Nephron (organoid): ENCODE measurements at regions not wholly inside any gene's neighbourhood (a gene's known extent, or its start where the extent isn't known, plus 50 kb on each side); places are given as distances from the start of the nearest gene placed in this dataset.

ENCODE experiments used
- H3K27ac Mint-ChIP-seq, 3 experiments: 2 replicates each; pipeline ENCODE4 v1.8.0; 2020; ENCODE audit warnings: mixed read lengths in 3 of 3, mild to moderate bottlenecking in 2 of 3, moderate library complexity in 1 of 3
- H3K27me3 Mint-ChIP-seq: 2 replicates; pipeline ENCODE4 v1.8.0; 2021; ENCODE audit warnings: low read depth, mild to moderate bottlenecking, moderate library complexity, mixed read lengths
- H3K36me3 Mint-ChIP-seq: 2 replicates; pipeline ENCODE4 v1.8.0; 2020; ENCODE audit warnings: low read depth, mixed read lengths
- H3K4me1 Mint-ChIP-seq: 2 replicates; pipeline ENCODE4 v1.8.0; 2020; ENCODE audit warnings: mixed read lengths
- H3K4me3 Mint-ChIP-seq, 3 experiments: 2 replicates each; pipeline ENCODE4 v1.8.0; 2020; ENCODE audit warnings: mild to moderate bottlenecking in 3 of 3, mixed read lengths in 3 of 3, moderate library complexity in 2 of 3
- H3K9me3 Mint-ChIP-seq: 2 replicates; pipeline ENCODE4 v1.8.0; 2020; ENCODE audit warnings: mixed read lengths
- TF ChIP-seq, protein P1 (sequence below), 3 experiments: fragments of 200-600 bp; sonication (generic); IDR thresholded peaks; one replicate each; pipeline ENCODE4 v1.5.0; 2021; ENCODE audit warnings: antibody characterized with exemption in 3 of 3; ENCODE audit not compliant: unreplicated experiment in 3 of 3

GRCh38 chr2:228688007-228688645 is 506.6 kb upstream of the SPHKAP start:
- Mint-ChIP-seq H3K27me3 (peaks cover 7% of the 10 kb centered on the region), H3K27ac (no peak overlapping the region), H3K4me1 (peaks cover 14% of the 10 kb centered on the region), H3K4me3 (no peak overlapping the region), H3K9me3 (peaks cover 3% of the 10 kb centered on the region), H3K36me3 (no peaks in the 10 kb centered on the region)
- TF ChIP-seq, protein P1, sequence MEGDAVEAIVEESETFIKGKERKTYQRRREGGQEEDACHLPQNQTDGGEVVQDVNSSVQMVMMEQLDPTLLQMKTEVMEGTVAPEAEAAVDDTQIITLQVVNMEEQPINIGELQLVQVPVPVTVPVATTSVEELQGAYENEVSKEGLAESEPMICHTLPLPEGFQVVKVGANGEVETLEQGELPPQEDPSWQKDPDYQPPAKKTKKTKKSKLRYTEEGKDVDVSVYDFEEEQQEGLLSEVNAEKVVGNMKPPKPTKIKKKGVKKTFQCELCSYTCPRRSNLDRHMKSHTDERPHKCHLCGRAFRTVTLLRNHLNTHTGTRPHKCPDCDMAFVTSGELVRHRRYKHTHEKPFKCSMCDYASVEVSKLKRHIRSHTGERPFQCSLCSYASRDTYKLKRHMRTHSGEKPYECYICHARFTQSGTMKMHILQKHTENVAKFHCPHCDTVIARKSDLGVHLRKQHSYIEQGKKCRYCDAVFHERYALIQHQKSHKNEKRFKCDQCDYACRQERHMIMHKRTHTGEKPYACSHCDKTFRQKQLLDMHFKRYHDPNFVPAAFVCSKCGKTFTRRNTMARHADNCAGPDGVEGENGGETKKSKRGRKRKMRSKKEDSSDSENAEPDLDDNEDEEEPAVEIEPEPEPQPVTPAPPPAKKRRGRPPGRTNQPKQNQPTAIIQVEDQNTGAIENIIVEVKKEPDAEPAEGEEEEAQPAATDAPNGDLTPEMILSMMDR (IDR thresholded peaks at IDR 0.05; ENCODE audit: unreplicated experiment in 3 of 3), result no peak

GRCh38 chr2:228681979-228682378 is 500.5 kb upstream of the SPHKAP start:
- H3K4me3 Mint-ChIP-seq, result no peak overlapping the region
- H3K9me3 Mint-ChIP-seq, result no peaks in the 10 kb centered on the region
- H3K4me1 Mint-ChIP-seq, result no peaks in the 10 kb centered on the region
- H3K27me3 Mint-ChIP-seq, result peaks cover 13% of the 10 kb centered on the region
- no peaks in the 10 kb centered on the region for H3K36me3 Mint-ChIP-seq
- H3K27ac Mint-ChIP-seq, result no peak overlapping the region
- TF ChIP-seq, protein P1 (IDR thresholded peaks at IDR 0.05; ENCODE audit: unreplicated experiment in 3 of 3), result no peak

DNA sequence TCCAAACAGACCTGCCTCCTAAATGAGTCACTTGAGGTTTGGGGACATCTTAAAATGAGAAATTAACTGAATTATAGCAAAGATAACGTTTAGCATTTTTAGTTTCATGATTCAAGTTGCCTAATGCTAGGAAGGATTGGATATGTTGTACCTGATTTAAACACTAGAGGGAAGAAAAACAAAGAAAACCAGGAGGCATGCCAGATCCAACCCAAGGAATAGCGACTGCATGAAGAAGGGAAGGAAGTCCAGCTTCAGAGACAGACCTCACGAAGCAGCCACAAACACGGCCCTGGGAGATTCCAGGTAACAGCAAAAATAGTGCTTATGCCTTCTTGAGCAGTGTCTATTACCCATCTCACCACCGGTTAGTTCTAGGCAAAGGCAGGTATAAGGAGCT is 499.9 kb upstream of the SPHKAP start:
- H3K27ac Mint-ChIP-seq, result no peak overlapping the region
- H3K4me3 Mint-ChIP-seq, result no peak overlapping the region
- no peaks in the 10 kb centered on the region for H3K4me1 Mint-ChIP-seq
- no peaks in the 10 kb centered on the region for H3K9me3 Mint-ChIP-seq
- no peaks in the 10 kb centered on the region for H3K36me3 Mint-ChIP-seq
- peaks cover 13% of the 10 kb centered on the region for H3K27me3 Mint-ChIP-seq
- TF ChIP-seq, protein P1 (IDR thresholded peaks at IDR 0.05; ENCODE audit: unreplicated experiment in 3 of 3), result peak; percentile 52 to 63 (median 60)

GRCh38 chr2:228678110-228678509 is 496.6 kb upstream of the SPHKAP start:
- H3K4me3 Mint-ChIP-seq, result no peak overlapping the region
- H3K27ac Mint-ChIP-seq, result no peak overlapping the region
- no peaks in the 10 kb centered on the region for H3K36me3 Mint-ChIP-seq
- TF ChIP-seq, protein P1 (IDR thresholded peaks at IDR 0.05; ENCODE audit: unreplicated experiment in 3 of 3), result no peak
- H3K4me1 Mint-ChIP-seq, result peaks cover 12% of the 10 kb centered on the region
- H3K27me3 Mint-ChIP-seq, result peaks cover 10% of the 10 kb centered on the region
- H3K9me3 Mint-ChIP-seq, result no peaks in the 10 kb centered on the region

GRCh38 chr2:228675646-228676045 is 494.2 kb upstream of the SPHKAP start:
- TF ChIP-seq, protein P1 (IDR thresholded peaks at IDR 0.05; ENCODE audit: unreplicated experiment in 3 of 3), result no peak
- Mint-ChIP-seq H3K4me1 (peaks cover 12% of the 10 kb centered on the region), H3K4me3 (no peak overlapping the region), H3K27me3 (peaks cover 4% of the 10 kb centered on the region), H3K9me3 (peaks cover 2% of the 10 kb centered on the region), H3K36me3 (no peaks in the 10 kb centered on the region), H3K27ac (peak overlapping the region in 2 of 3 experiments; percentile 20 to 48)

- Mint-ChIP-seq H3K4me3 (no peak overlapping the region), H3K27me3 (peaks cover 4% of the 10 kb centered on the region), H3K36me3 (no peaks in the 10 kb centered on the region), H3K27ac (peak overlapping the region in 2 of 3 experiments; percentile 20 to 48), H3K4me1 (peaks cover 12% of the 10 kb centered on the region), H3K9me3 (peaks cover 2% of the 10 kb centered on the region)
- TF ChIP-seq, protein P1 (IDR thresholded peaks at IDR 0.05; ENCODE audit: unreplicated experiment in 3 of 3), result no peak
Measured at GRCh38 chr2:228675091-228675490, 493.6 kb upstream of the SPHKAP start.
